Naive thymus-derived CD4-positive, alpha-beta T cell (primary cell): ENCODE measurements at regions not wholly inside any gene's neighbourhood (a gene's known extent, or its start where the extent isn't known, plus 50 kb on each side); places are given as distances from the start of the nearest gene placed in this dataset.

Experiments
- ATAC-seq: fragments of 150-1000 bp; cut with Tn5 transposase; 2 replicates; pipeline ENCODE4 v1.10.0; 2021; ENCODE audit warnings: mild to moderate bottlenecking, moderate library complexity
- CTCF ChIA-PET: fragments of 350-600 bp; sonication (Branson Sonifier 250); formaldehyde crosslinking; loops from one replicate; lab custom pipeline; 2021; ENCODE audit warnings: antibody characterized with exemption; lab: Charles Lee
- POLR2A ChIA-PET: fragments of 350-600 bp; sonication (Branson Sonifier 250); formaldehyde crosslinking; loops from one replicate; lab custom pipeline; 2021; ENCODE audit warnings: antibody characterized with exemption, inconsistent platforms; lab: Charles Lee
- DNase-seq, 9 donors: peaks; one replicate each; pipeline versions ENCODE4 v3.0.0 to v3.0.0-alpha.2; 2020 to 2022; ENCODE audit warnings: mixed read lengths in 1 of 9
- H3K27ac ChIP-seq: one replicate; pipeline ENCODE4 v1.7.0; 2013; ENCODE audit warnings: mild to moderate bottlenecking, low read depth, low read length, moderate library complexity
- H3K27me3 ChIP-seq, 2 donors: one replicate each; pipeline ENCODE4 v1.7.0; 2013; ENCODE audit warnings: low read length in 2 of 2, mild to moderate bottlenecking in 2 of 2, moderate library complexity in 2 of 2; ENCODE audit not compliant: control insufficient read depth in 2 of 2, insufficient read depth in 2 of 2
- H3K36me3 ChIP-seq, 3 experiments: 1 replicate in 2 of 3; 2 replicates in 1 of 3; pipeline ENCODE4 v1.7.0; 2013; ENCODE audit warnings: low read length in 3 of 3, mild to moderate bottlenecking in 3 of 3, moderate library complexity in 1 of 3; ENCODE audit not compliant: insufficient read depth in 3 of 3, control insufficient read depth in 2 of 3
- H3K4me1 ChIP-seq, 2 donors: one replicate each; pipeline ENCODE4 v1.7.0; 2013; ENCODE audit warnings: low read length in 2 of 2, mild to moderate bottlenecking in 2 of 2, moderate library complexity in 1 of 2; ENCODE audit not compliant: control insufficient read depth in 2 of 2, insufficient read depth in 2 of 2
- H3K4me3 ChIP-seq: 2 replicates; pipeline ENCODE4 v1.7.0; 2013; ENCODE audit warnings: mild to moderate bottlenecking, low read length
- H3K9me3 ChIP-seq, 3 experiments: 1 replicate in 2 of 3; 2 replicates in 1 of 3; pipeline ENCODE4 v1.7.0; 2013; ENCODE audit warnings: low read length in 3 of 3; ENCODE audit not compliant: control insufficient read depth in 2 of 3
- H3K27ac Mint-ChIP-seq, 9 donors: one replicate each; pipeline ENCODE4 v1.8.0; 2020 to 2022; ENCODE audit warnings: mixed read lengths in 9 of 9, mild to moderate bottlenecking in 8 of 9, moderate library complexity in 5 of 9, inconsistent platforms in 2 of 9
- H3K27me3 Mint-ChIP-seq, 5 donors: one replicate each; pipeline ENCODE4 v1.8.0; 2021 to 2022; ENCODE audit warnings: mixed read lengths in 5 of 5, mild to moderate bottlenecking in 1 of 5
- H3K36me3 Mint-ChIP-seq, 5 donors: one replicate each; pipeline ENCODE4 v1.8.0; 2020 to 2022; ENCODE audit warnings: mixed read lengths in 5 of 5, mild to moderate bottlenecking in 3 of 5, inconsistent platforms in 1 of 5
- H3K4me1 Mint-ChIP-seq, 7 donors: one replicate each; pipeline ENCODE4 v1.8.0; 2020 to 2022; ENCODE audit warnings: mixed read lengths in 7 of 7, mild to moderate bottlenecking in 3 of 7, inconsistent platforms in 1 of 7
- H3K4me3 Mint-ChIP-seq, 10 donors: one replicate each; pipeline ENCODE4 v1.8.0; 2020 to 2022; ENCODE audit warnings: mild to moderate bottlenecking in 10 of 10, mixed read lengths in 10 of 10, moderate library complexity in 6 of 10, inconsistent platforms in 2 of 10
- H3K9me3 Mint-ChIP-seq, 11 donors: one replicate each; pipeline ENCODE4 v1.8.0; 2020 to 2022; ENCODE audit warnings: mixed read lengths in 11 of 11, mild to moderate bottlenecking in 4 of 11, inconsistent platforms in 1 of 11, moderate library complexity in 1 of 11
- intact Hi-C, 2 donors: fragments of 100-400 bp; cut with micrococcal nuclease; formaldehyde crosslinking; loops; one replicate each; pipeline ENCODE4 v1.15.1; 2023

DNA sequence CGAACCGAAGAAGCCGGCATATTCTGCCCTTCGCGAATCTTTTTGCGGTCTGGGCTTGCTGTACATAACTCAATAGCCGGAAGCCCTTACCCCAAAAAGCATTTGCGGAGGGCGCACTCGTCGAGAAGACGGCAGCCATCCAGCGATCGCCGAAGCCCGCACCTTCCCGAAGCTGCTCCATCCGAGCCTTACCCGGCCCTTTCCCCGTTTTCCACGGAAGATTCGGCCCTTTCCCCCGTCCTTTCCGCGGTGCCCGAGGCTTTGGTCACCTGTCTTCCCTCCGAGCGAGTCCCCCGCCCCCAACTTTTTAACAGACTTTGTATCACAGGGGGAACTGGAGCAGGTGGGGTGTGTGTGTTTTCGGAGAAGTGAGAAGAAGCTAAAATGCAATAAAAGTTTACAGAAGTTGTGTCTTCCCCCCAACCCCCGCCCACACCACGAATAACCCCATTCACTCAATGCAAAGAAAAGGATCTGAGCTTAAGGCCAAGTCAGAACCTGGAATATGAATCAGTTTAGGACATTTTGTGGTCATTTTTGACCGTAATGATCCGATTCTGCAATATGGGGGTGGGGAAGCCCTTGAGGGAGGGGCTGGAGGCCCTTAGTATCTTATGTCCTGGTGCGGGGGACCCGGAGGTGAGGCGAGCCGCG is 99.0 kb upstream of the HSD17B12 start:
- Histone ChIP-seq H3K4me3 (no peak overlapping the region), H3K9me3 (no peaks in the 10 kb centered on the region), H3K27ac (no peak overlapping the region), H3K4me1 (peaks cover 2 to 12% of the 10 kb centered on the region in 2 donors), H3K36me3 (no peaks in the 10 kb centered on the region), H3K27me3 (peaks cover 7 to 33% of the 10 kb centered on the region in 2 donors)
- CTCF ChIA-PET, result no interaction called here
- DNase-seq (no peak), ATAC-seq (no peak)
- Mint-ChIP-seq H3K4me3 (peak overlapping the region in 9 of 10 donors; percentile 61 to 93 (median 85)), H3K27ac (no peak overlapping the region), H3K27me3 (peaks cover 81 to 94% (median 83%) of the 10 kb centered on the region in 5 donors), H3K4me1 (peaks cover 16 to 41% (median 34%) of the 10 kb centered on the region in 7 donors), H3K9me3 (peaks cover 0 to 7% (median 0%) of the 10 kb centered on the region in 11 donors), H3K36me3 (peaks cover 0 to 5% (median 0%) of the 10 kb centered on the region in 5 donors)
- POLR2A ChIA-PET, result no interaction called here
- intact Hi-C loops, result no loop called here

DNA sequence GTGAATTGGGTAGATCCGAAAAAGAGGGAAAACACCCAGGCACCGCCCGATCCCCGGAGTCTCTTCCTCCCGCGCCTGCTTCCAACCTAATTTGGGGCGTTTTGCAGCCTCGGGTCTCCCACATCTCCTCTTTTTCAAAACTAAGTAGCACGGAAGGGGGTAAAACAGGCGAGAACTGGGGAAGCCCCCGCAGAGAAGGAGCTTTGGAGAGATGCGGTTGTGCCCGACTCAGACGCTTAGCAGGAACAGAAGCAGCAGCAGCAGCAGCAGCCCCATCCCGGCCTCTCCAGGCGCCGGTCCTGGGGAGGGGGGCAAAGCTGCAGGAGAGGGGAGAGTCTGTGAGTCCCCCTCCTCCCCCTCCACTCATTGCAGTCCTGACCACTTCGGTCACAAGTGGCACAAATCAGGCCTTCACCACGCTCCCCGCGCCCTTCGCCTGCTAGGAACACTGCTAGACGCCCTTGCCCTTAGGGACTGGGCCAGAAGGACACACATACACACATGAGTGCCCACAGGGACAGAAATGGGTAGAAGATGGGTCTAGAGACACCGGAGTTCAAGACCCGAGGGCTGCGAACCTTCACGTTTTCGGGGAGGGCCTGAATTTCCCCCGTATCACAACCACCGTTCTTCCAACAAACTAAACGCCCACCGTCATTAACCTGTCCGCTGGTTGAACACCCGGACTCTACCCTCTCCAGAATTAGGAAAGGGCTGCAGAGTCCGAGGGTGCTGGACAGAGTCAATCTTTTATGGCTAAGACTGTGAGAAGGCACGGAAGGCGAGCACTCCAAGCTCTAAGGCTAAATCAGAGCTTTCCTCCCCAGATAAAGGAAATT is 98.3 kb upstream of the HSD17B12 start:
- no peak for ATAC-seq
- peaks cover 0 to 7% (median 0%) of the 10 kb centered on the region in 11 donors for H3K9me3 Mint-ChIP-seq
- ChIA-PET CTCF (no interaction called here), POLR2A (no interaction called here)
- H3K27me3 Mint-ChIP-seq, result peaks cover 75 to 94% (median 83%) of the 10 kb centered on the region in 5 donors
- H3K27ac ChIP-seq, result no peak overlapping the region
- H3K27me3 ChIP-seq, result peaks cover 3 to 28% of the 10 kb centered on the region in 2 donors
- no peaks in the 10 kb centered on the region for H3K36me3 Mint-ChIP-seq
- H3K4me1 ChIP-seq, result peaks cover 2 to 12% of the 10 kb centered on the region in 2 donors
- intact Hi-C loops, result no loop called here
- no peak overlapping the region for H3K4me3 ChIP-seq
- H3K4me1 Mint-ChIP-seq, result peaks cover 13 to 38% (median 32%) of the 10 kb centered on the region in 7 donors
- H3K27ac Mint-ChIP-seq, result no peak overlapping the region
- no peak for DNase-seq
- H3K4me3 Mint-ChIP-seq, result peak overlapping the region in 8 of 10 donors; percentile 45 to 93 (median 82)
- no peaks in the 10 kb centered on the region for H3K9me3 ChIP-seq
- no peaks in the 10 kb centered on the region for H3K36me3 ChIP-seq

DNA sequence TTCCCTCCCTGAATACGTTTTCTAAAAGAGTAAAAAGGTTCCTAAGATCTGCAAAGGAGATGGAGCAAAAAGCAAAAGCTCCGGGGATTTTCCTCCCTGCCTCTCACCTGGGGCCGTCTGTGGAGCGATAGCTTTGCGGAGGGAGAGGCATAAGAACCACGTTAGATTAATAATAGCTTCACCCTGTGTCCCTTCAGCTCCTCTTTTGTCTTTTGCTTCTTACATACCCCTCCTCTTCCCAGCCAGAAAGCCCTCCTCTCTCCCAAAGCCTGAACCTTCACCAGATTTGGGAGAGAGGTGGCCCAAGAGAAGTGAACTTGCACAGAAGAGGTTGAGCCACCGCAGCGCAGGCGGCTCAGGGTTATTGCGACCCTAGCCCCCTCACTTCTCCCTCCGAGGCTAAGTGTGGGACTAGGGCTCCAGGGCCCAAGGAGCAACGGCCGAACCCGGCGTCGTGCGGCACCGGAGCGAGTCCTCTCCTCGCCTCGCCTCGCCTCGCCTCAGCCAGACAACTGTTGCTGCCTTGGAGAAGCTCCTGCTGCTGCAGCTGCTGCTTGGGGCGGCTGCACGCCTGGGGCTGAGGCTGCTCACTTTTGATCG is 97.6 kb upstream of the HSD17B12 start:
- ChIA-PET CTCF (no interaction called here), POLR2A (no interaction called here)
- Histone ChIP-seq H3K27me3 (peaks cover 0 to 21% of the 10 kb centered on the region in 2 donors), H3K27ac (no peak overlapping the region), H3K4me3 (no peak overlapping the region), H3K9me3 (no peaks in the 10 kb centered on the region), H3K36me3 (no peaks in the 10 kb centered on the region), H3K4me1 (peaks cover 2 to 12% of the 10 kb centered on the region in 2 donors)
- H3K4me3 Mint-ChIP-seq, result peak overlapping the region in 4 of 10 donors; percentile 6 to 93 (median 82)
- H3K9me3 Mint-ChIP-seq, result peaks cover 0 to 2% (median 0%) of the 10 kb centered on the region in 11 donors
- no peaks in the 10 kb centered on the region for H3K36me3 Mint-ChIP-seq
- peaks cover 13 to 38% (median 28%) of the 10 kb centered on the region in 7 donors for H3K4me1 Mint-ChIP-seq
- ATAC-seq, result no peak
- intact Hi-C loops, result no loop called here
- H3K27ac Mint-ChIP-seq, result no peak overlapping the region
- peaks cover 68 to 94% (median 83%) of the 10 kb centered on the region in 5 donors for H3K27me3 Mint-ChIP-seq
- no peak for DNase-seq

DNA sequence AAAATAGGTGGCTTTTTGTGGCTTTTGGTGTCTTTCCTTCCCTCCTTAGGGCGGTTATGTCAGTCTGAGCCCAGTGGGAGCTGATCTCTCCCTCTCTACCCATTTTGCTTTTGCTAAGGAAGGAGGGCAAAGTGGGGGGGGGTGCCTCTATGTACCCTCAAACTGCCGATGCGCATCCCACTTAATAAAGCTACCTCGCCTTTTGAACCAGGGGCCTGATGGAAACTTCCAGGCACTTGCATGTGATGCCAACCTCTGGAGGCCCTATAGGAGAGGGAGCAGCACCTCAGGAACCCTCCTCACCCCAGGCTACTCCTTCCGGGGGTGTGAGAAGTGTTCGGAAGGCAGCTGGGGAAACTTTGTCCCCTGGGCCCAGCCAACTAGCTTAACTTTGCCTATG is 97.0 kb upstream of the HSD17B12 start:
- DNase-seq, result no peak
- ATAC-seq, result no peak
- ChIA-PET POLR2A (no interaction called here), CTCF (no interaction called here)
- Mint-ChIP-seq H3K27me3 (peaks cover 63 to 92% (median 80%) of the 10 kb centered on the region in 5 donors), H3K4me3 (no peak overlapping the region), H3K27ac (no peak overlapping the region), H3K4me1 (peaks cover 13 to 38% (median 25%) of the 10 kb centered on the region in 7 donors), H3K36me3 (no peaks in the 10 kb centered on the region), H3K9me3 (peaks cover 0 to 2% (median 0%) of the 10 kb centered on the region in 11 donors)
- no peaks in the 10 kb centered on the region for H3K9me3 ChIP-seq
- H3K27ac ChIP-seq, result no peak overlapping the region
- no peak overlapping the region for H3K4me3 ChIP-seq
- peaks cover 2 to 12% of the 10 kb centered on the region in 2 donors for H3K4me1 ChIP-seq
- H3K36me3 ChIP-seq, result no peaks in the 10 kb centered on the region
- peaks cover 0 to 20% of the 10 kb centered on the region in 2 donors for H3K27me3 ChIP-seq
- intact Hi-C loops, result no loop called here

DNA sequence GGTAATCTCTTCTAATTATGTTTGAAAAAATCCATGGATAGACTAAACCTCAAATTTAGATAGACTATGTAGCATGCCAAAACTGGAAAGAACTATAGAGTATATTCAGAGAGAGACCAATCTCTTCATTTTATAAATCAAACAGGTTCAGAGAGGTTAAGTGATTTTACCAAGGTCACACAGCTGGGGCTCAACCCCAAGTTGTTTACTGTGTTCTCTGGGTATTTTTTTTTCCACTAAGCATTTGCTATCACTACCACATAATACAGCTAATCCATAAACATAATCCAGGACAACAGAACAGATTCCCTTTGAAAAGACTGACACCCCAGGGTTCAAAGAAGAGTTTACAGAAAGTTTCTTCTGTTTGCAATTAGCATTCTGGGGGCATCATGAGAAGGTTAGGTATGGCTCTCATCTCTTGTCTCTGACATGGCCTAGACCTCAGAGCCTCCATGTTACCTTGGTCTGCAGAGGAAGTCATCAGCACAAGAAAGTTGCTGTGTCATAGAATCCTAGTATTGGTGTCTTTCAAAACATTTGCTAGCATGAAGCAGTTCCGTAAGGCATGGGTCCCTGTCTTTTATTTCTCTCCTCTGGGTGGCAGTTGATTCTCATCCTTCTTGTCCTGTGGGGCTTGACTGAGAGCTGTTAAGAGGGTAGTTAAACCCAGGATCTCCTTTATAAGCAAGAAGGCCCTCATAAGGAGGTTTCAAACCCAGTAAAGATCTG is 94.5 kb upstream of the HSD17B12 start:
- ATAC-seq, result no peak
- CTCF ChIA-PET, result no interaction called here
- H3K36me3 ChIP-seq, result no peaks in the 10 kb centered on the region
- H3K27me3 ChIP-seq, result peaks cover 0 to 14% of the 10 kb centered on the region in 2 donors
- H3K4me1 ChIP-seq, result peaks cover 2 to 5% of the 10 kb centered on the region in 2 donors
- H3K4me3 ChIP-seq, result no peak overlapping the region
- no peak for DNase-seq
- no peaks in the 10 kb centered on the region for H3K36me3 Mint-ChIP-seq
- intact Hi-C loops, result no loop called here
- POLR2A ChIA-PET, result no interaction called here
- H3K4me3 Mint-ChIP-seq, result no peak overlapping the region
- no peak overlapping the region for H3K27ac ChIP-seq
- H3K9me3 Mint-ChIP-seq, result no peaks in the 10 kb centered on the region
- peaks cover 68 to 83% (median 77%) of the 10 kb centered on the region in 5 donors for H3K27me3 Mint-ChIP-seq
- no peak overlapping the region for H3K27ac Mint-ChIP-seq
- no peaks in the 10 kb centered on the region for H3K9me3 ChIP-seq
- H3K4me1 Mint-ChIP-seq, result peaks cover 2 to 19% (median 12%) of the 10 kb centered on the region in 7 donors

DNA sequence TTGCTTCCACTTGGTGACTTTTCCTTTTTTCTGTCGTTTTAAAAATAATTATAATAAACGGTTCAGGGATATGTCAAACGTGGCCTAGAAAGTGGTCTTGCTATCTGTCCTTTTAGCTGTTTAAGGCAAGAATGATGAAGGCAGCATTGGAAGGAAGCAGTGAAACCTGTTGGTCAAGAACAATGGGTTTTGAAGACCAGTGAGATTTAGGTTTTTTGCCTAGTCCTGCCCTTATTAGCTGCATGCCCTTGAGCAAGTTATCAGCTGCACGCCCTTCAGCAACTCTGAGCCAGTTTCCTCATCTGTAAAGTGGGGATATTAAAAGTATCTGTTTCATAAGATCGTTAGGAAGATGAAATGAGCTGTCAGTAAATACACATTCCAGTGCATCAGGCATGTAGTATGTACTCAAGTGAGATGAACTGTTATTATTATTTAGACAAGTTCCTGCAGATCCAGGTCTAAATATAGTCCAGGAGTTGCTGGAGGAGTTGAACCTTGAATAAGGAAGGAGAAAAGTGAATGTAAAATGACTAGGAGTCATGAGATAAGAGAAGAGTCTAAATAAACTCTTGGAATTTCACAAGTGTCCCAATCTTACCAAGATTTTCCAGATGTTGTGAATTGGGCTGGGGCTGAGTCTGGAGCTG is 90.8 kb upstream of the HSD17B12 start:
- Histone ChIP-seq H3K36me3 (no peaks in the 10 kb centered on the region), H3K4me1 (no peaks in the 10 kb centered on the region), H3K27ac (no peak overlapping the region), H3K9me3 (no peaks in the 10 kb centered on the region), H3K27me3 (no peaks in the 10 kb centered on the region), H3K4me3 (no peak overlapping the region)
- Mint-ChIP-seq H3K4me1 (no peaks in the 10 kb centered on the region), H3K36me3 (no peaks in the 10 kb centered on the region), H3K4me3 (no peak overlapping the region), H3K9me3 (no peaks in the 10 kb centered on the region), H3K27me3 (peaks cover 42 to 69% (median 53%) of the 10 kb centered on the region in 5 donors), H3K27ac (no peak overlapping the region)
- POLR2A ChIA-PET, result no interaction called here
- intact Hi-C loops, result loop anchor here in 1 of 2 donors (10.0 kb wide), 1 partner anchor 55 kb away; no protein-coding TSS in a partner anchor
- DNase-seq (no peak), ATAC-seq (no peak)
- CTCF ChIA-PET, result interaction anchor here (1.0 kb wide), 1 partner anchor 13 kb away, joined by 4 read pairs; no protein-coding TSS in a partner anchor
